ENCODE measurements at regions not wholly inside any gene's neighbourhood (a gene's known extent, or its start where the extent isn't known, plus 50 kb on each side); places are given as distances from the start of the nearest gene placed in this dataset.

- H3K27me3 Mint-ChIP-seq: peaks cover 17% of the 10 kb centered on the region
- H3K27ac Mint-ChIP-seq: no peak overlapping the region
Observed at GRCh38 chr1:117752661-117753060, 146.8 kb downstream of the TENT5C start.

GRCh38 chr1:117753232-117753631, 147.4 kb downstream of the TENT5C start:
- ATAC-seq (ENCODE audit: low read depth) (no peak), DNase-seq (no peak)
- Mint-ChIP-seq H3K9me3 (no peaks in the 10 kb centered on the region), H3K4me3 (no peak overlapping the region), H3K36me3 (ENCODE audit: low read depth) (no peaks in the 10 kb centered on the region), H3K4me1 (peaks cover 2% of the 10 kb centered on the region), H3K27ac (no peak overlapping the region), H3K27me3 (peaks cover 18% of the 10 kb centered on the region)
- TF ChIP-seq CTCF (IDR thresholded peaks at IDR 0.05): no peak
- intact Hi-C loops (cut with micrococcal nuclease): no loop called here
- ChIA-PET POLR2A (interaction anchor here (1.1 kb wide), 1 partner anchor 147 kb away, joined by 5 read pairs; no protein-coding TSS in a partner anchor), CTCF (interaction anchor here (0.7 to 11.3 kb wide), 26 partner anchors 12 to 686 kb away, joined by 3 to 239 read pairs (median 4); partner anchors contain the start of gene TENT5C)

More at GRCh38 chr1:117752661-117753060, 146.8 kb downstream of the TENT5C start:
- H3K4me3 Mint-ChIP-seq: no peak overlapping the region
- ATAC-seq (ENCODE audit: low read depth): no peak
- H3K4me1 Mint-ChIP-seq: peaks cover 2% of the 10 kb centered on the region
- no peak for TF ChIP-seq CTCF (IDR thresholded peaks at IDR 0.05)
- intact Hi-C loops (cut with micrococcal nuclease): no loop called here
- CTCF ChIA-PET: interaction anchor here (0.8 to 11.3 kb wide), 10 partner anchors 77 to 249 kb away, joined by 3 to 239 read pairs (median 11); partner anchors contain the start of gene TENT5C
- peaks cover 1% of the 10 kb centered on the region for H3K9me3 Mint-ChIP-seq
- POLR2A ChIA-PET: no interaction called here
- no peak for DNase-seq
- no peaks in the 10 kb centered on the region for H3K36me3 Mint-ChIP-seq (ENCODE audit: low read depth)

- no peak for TF ChIP-seq CTCF (IDR thresholded peaks at IDR 0.05)
- Mint-ChIP-seq H3K27me3 (peaks cover 19% of the 10 kb centered on the region), H3K4me3 (no peak overlapping the region), H3K9me3 (no peaks in the 10 kb centered on the region), H3K36me3 (ENCODE audit: low read depth) (no peaks in the 10 kb centered on the region), H3K4me1 (peaks cover 7% of the 10 kb centered on the region), H3K27ac (no peak overlapping the region)
- no peak for ATAC-seq (ENCODE audit: low read depth)
- DNase-seq: no peak
- intact Hi-C loops (cut with micrococcal nuclease): loop anchor here (1.0 to 2.0 kb wide), 3 partner anchors 147 to 241 kb away; partner anchors contain the start of gene TENT5C
- POLR2A ChIA-PET: interaction anchor here (0.5 to 1.1 kb wide), 2 partner anchors 88 to 147 kb away, joined by 4 to 5 read pairs; no protein-coding TSS in a partner anchor
- CTCF ChIA-PET: interaction anchor here (0.7 to 11.3 kb wide), 33 partner anchors 13 to 687 kb away, joined by 3 to 239 read pairs (median 4); partner anchors contain the start of gene TENT5C
Observed at GRCh38 chr1:117753652-117754051, 147.8 kb downstream of the TENT5C start.

GRCh38 chr1:117754061-117754969, 148.5 kb downstream of the TENT5C start:
- peaks cover 21% of the 10 kb centered on the region for H3K27me3 Mint-ChIP-seq
- H3K9me3 Mint-ChIP-seq: no peaks in the 10 kb centered on the region
- no peaks in the 10 kb centered on the region for H3K36me3 Mint-ChIP-seq (ENCODE audit: low read depth)
- intact Hi-C loops (cut with micrococcal nuclease): loop anchor here (1.0 to 2.0 kb wide), 3 partner anchors 148 to 242 kb away; partner anchors contain the start of gene TENT5C
- no peak for DNase-seq
- H3K27ac Mint-ChIP-seq: no peak overlapping the region
- H3K4me1 Mint-ChIP-seq: peaks cover 12% of the 10 kb centered on the region
- ChIA-PET CTCF (interaction anchor here (0.7 to 11.3 kb wide), 34 partner anchors 13 to 687 kb away, joined by 3 to 239 read pairs (median 4); partner anchors contain the start of gene TENT5C), POLR2A (interaction anchor here (0.5 to 1.1 kb wide), 2 partner anchors 89 to 148 kb away, joined by 4 to 5 read pairs; no protein-coding TSS in a partner anchor)
- ATAC-seq (ENCODE audit: low read depth): no peak
- no peak overlapping the region for H3K4me3 Mint-ChIP-seq
- peak; percentile 40 for TF ChIP-seq CTCF (IDR thresholded peaks at IDR 0.05)

Data from activated B cell treated with CpG ODN at 0.5 μM for 24 hours (primary cell).